CD14-positive monocyte (primary cell): ENCODE measurements at regions not wholly inside any gene's neighbourhood (a gene's known extent, or its start where the extent isn't known, plus 50 kb on each side); places are given as distances from the start of the nearest gene placed in this dataset.

Experiments
- DNase-seq, 3 donors: peaks; one replicate each; pipeline ENCODE4 v3.0.0-alpha.2; 2011 to 2022
- H2AFZ ChIP-seq: 2 replicates; pipeline ENCODE4 v1.6.0; 2012; ENCODE audit warnings: mild to moderate bottlenecking, low read depth, low read length, inconsistent platforms; ENCODE audit not compliant: insufficient read depth, poor library complexity, severe bottlenecking
- H3K27ac ChIP-seq, 2 donors: 1 replicate in 1 of 2; 2 replicates in 1 of 2; pipeline ENCODE4 v1.5.1; 2012 to 2013; ENCODE audit warnings: low read length in 2 of 2, control low read depth in 1 of 2, inconsistent platforms in 1 of 2, low read depth in 1 of 2, mild to moderate bottlenecking in 1 of 2
- H3K27me3 ChIP-seq, 2 donors: one replicate each; pipeline versions ENCODE4 v1.6.0 to v1.6.1; 2011 to 2013; ENCODE audit warnings: low read length in 2 of 2; ENCODE audit not compliant: control insufficient read depth in 2 of 2, insufficient read depth in 2 of 2
- H3K36me3 ChIP-seq, 2 donors: replicated peaks in 1 of 2; 1 replicate in 1 of 2; 2 replicates in 1 of 2; pipeline versions ENCODE4 v1.5.1 to v1.6.1; 2012 to 2013; ENCODE audit warnings: low read length in 2 of 2, control low read depth in 1 of 2, inconsistent platforms in 1 of 2, mild to moderate bottlenecking in 1 of 2; ENCODE audit not compliant: insufficient read depth in 2 of 2, control insufficient read depth in 1 of 2
- H3K4me1 ChIP-seq, 2 donors: 1 replicate in 1 of 2; 2 replicates in 1 of 2; pipeline versions ENCODE4 v1.5.1 to v1.6.1; 2012 to 2013; ENCODE audit warnings: low read length in 2 of 2, control low read depth in 1 of 2, inconsistent platforms in 1 of 2, mild to moderate bottlenecking in 1 of 2, moderate library complexity in 1 of 2; ENCODE audit not compliant: insufficient read depth in 2 of 2, control insufficient read depth in 1 of 2
- H3K4me2 ChIP-seq: replicated peaks from 2 replicates; pipeline ENCODE3; 2012; ENCODE audit warnings: low read length, moderate library complexity, mild to moderate bottlenecking; ENCODE audit not compliant: poor library complexity, severe bottlenecking; ENCODE audit errors: extremely low read depth
- H3K4me3 ChIP-seq, 3 experiments: fragments of 200-600 bp in 1 of 3; sonication (generic) in 1 of 3; replicated peaks in 1 of 3; 1 replicate in 2 of 3; 2 replicates in 1 of 3; pipeline ENCODE4 v1.5.1; 2011 to 2013; ENCODE audit warnings: low read length in 3 of 3, mild to moderate bottlenecking in 3 of 3, control low read depth in 2 of 3, low read depth in 2 of 3, inconsistent platforms in 1 of 3, moderate library complexity in 1 of 3
- H3K79me2 ChIP-seq: 2 replicates; pipeline ENCODE4 v1.6.0; 2012; ENCODE audit warnings: mild to moderate bottlenecking, control low read depth, inconsistent platforms, low read length, moderate library complexity; ENCODE audit not compliant: insufficient read depth
- H3K9ac ChIP-seq: 2 replicates; pipeline ENCODE4 v1.6.0; 2017; ENCODE audit warnings: low read length, mild to moderate bottlenecking; ENCODE audit not compliant: insufficient read depth, poor library complexity, severe bottlenecking
- H3K9me3 ChIP-seq, 2 donors: replicated peaks in 1 of 2; 1 replicate in 1 of 2; 2 replicates in 1 of 2; pipeline versions ENCODE4 v1.5.1 to v1.6.1; 2012 to 2013; ENCODE audit warnings: low read length in 2 of 2, control low read depth in 1 of 2; ENCODE audit not compliant: control insufficient read depth in 1 of 2, insufficient read depth in 1 of 2
- H4K20me1 ChIP-seq: 2 replicates; pipeline ENCODE4 v1.6.0; 2012; ENCODE audit warnings: mild to moderate bottlenecking, low read length, control low read depth, moderate library complexity; ENCODE audit not compliant: insufficient read depth
- H3K27ac Mint-ChIP-seq, 7 donors: one replicate each; pipeline ENCODE4 v1.8.0; 2020; ENCODE audit warnings: mild to moderate bottlenecking in 7 of 7, mixed read lengths in 7 of 7, moderate library complexity in 6 of 7, inconsistent platforms in 2 of 7
- H3K27me3 Mint-ChIP-seq, 3 donors: one replicate each; pipeline ENCODE4 v1.8.0; 2021 to 2022; ENCODE audit warnings: low read depth in 3 of 3, mild to moderate bottlenecking in 3 of 3, mixed read lengths in 3 of 3, moderate library complexity in 3 of 3, inconsistent platforms in 1 of 3
- H3K36me3 Mint-ChIP-seq, 2 donors: one replicate each; pipeline ENCODE4 v1.8.0; 2020; ENCODE audit warnings: mixed read lengths in 2 of 2, inconsistent platforms in 1 of 2, mild to moderate bottlenecking in 1 of 2
- H3K4me1 Mint-ChIP-seq: one replicate; pipeline ENCODE4 v1.8.0; 2020; ENCODE audit warnings: mild to moderate bottlenecking, mixed read lengths
- H3K4me3 Mint-ChIP-seq, 2 donors: one replicate each; pipeline ENCODE4 v1.8.0; 2020; ENCODE audit warnings: mild to moderate bottlenecking in 2 of 2, mixed read lengths in 2 of 2, moderate library complexity in 1 of 2
- H3K9me3 Mint-ChIP-seq, 7 donors: one replicate each; pipeline ENCODE4 v1.8.0; 2020 to 2022; ENCODE audit warnings: mixed read lengths in 7 of 7, mild to moderate bottlenecking in 6 of 7, moderate library complexity in 6 of 7, inconsistent platforms in 2 of 7
- WGBS: methylation state at CpG from one replicate; pipeline ENCODE4 v1.1.5; 2013; ENCODE audit warnings: missing lambda C conversion rate; ENCODE audit not compliant: insufficient coverage; 5-methylcytosine and 5-hydroxymethylcytosine counted together
- intact Hi-C, 2 donors: fragments of 100-400 bp; cut with micrococcal nuclease; formaldehyde crosslinking; loops; one replicate each; pipeline versions ENCODE4 v1.15.0 to v1.15.1; 2023
- TF ChIP-seq, protein P1 (sequence below): fragments of 200-600 bp; IDR thresholded peaks from one replicate; pipeline ENCODE4 v1.8.0; 2022; ENCODE audit warnings: antibody characterized with exemption, mild to moderate bottlenecking

GRCh38 chr10:21180604-21181003 lies 283.5 kb upstream of the NEBL start:
- peaks cover 5 to 26% (median 14%) of the 10 kb centered on the region in 7 donors for H3K9me3 Mint-ChIP-seq
- Histone ChIP-seq H3K79me2 (no peaks in the 10 kb centered on the region), H2AFZ (no peak overlapping the region), H3K9ac (no peak overlapping the region), H3K9me3 (no peaks in the 10 kb centered on the region), H3K4me1 (no peaks in the 10 kb centered on the region), H4K20me1 (no peaks in the 10 kb centered on the region), H3K4me3 (no peak overlapping the region), H3K27me3 (peaks cover 11 to 18% of the 10 kb centered on the region in 2 donors), H3K36me3 (no peaks in the 10 kb centered on the region), H3K4me2 (no peak overlapping the region), H3K27ac (no peak overlapping the region)
- DNase-seq, result no peak
- no peak overlapping the region for H3K27ac Mint-ChIP-seq
- H3K27me3 Mint-ChIP-seq, result peaks cover 16 to 32% (median 23%) of the 10 kb centered on the region in 3 donors
- peak overlapping the region in 1 of 2 donors; percentile 9 for H3K4me3 Mint-ChIP-seq
- H3K4me1 Mint-ChIP-seq, result no peaks in the 10 kb centered on the region
- TF ChIP-seq, protein P1, sequence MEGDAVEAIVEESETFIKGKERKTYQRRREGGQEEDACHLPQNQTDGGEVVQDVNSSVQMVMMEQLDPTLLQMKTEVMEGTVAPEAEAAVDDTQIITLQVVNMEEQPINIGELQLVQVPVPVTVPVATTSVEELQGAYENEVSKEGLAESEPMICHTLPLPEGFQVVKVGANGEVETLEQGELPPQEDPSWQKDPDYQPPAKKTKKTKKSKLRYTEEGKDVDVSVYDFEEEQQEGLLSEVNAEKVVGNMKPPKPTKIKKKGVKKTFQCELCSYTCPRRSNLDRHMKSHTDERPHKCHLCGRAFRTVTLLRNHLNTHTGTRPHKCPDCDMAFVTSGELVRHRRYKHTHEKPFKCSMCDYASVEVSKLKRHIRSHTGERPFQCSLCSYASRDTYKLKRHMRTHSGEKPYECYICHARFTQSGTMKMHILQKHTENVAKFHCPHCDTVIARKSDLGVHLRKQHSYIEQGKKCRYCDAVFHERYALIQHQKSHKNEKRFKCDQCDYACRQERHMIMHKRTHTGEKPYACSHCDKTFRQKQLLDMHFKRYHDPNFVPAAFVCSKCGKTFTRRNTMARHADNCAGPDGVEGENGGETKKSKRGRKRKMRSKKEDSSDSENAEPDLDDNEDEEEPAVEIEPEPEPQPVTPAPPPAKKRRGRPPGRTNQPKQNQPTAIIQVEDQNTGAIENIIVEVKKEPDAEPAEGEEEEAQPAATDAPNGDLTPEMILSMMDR, result no peak
- no peaks in the 10 kb centered on the region for H3K36me3 Mint-ChIP-seq
- intact Hi-C loops, result no loop called here

DNA sequence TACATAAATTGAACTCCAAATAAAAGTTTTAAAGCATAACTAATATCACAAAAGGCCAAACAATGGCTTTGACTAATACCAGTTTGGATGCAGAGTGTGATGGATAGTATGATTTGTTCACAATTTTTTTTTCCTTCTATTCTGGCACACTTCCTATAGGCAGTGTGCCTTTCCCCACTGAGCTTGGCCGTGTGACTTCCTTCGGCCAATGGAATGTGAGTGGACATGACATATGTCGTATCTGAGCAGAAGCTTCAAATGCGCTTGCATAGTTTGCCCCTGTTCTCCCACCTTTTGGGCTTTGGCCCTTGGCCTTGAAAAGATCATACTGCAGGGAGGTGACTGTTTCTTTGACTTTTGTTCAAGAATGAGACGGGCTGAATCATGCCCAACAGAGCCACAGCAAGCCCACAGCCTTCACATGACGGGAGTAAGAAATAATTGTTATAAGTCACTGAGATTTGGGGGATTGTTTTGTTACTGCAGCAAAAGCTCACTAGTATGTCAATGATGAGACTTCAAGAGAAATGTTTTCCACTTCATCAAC lies 279.9 kb upstream of the NEBL start:
- peaks cover 41 to 42% of the 10 kb centered on the region in 2 donors for H3K27me3 ChIP-seq
- intact Hi-C loops, result no loop called here

More for the DNA sequence above, 279.9 kb upstream of the NEBL start:
- Histone ChIP-seq H3K4me1 (no peaks in the 10 kb centered on the region), H2AFZ (no peak overlapping the region), H3K4me2 (no peak overlapping the region), H3K4me3 (no peak overlapping the region), H4K20me1 (no peaks in the 10 kb centered on the region), H3K9ac (no peak overlapping the region), H3K36me3 (no peaks in the 10 kb centered on the region), H3K27ac (no peak overlapping the region), H3K9me3 (peaks cover 0 to 9% of the 10 kb centered on the region in 2 donors), H3K79me2 (no peaks in the 10 kb centered on the region)
- H3K9me3 Mint-ChIP-seq, result peaks cover 5 to 28% (median 14%) of the 10 kb centered on the region in 7 donors
- WGBS, result 86% methylated on average over 4 of the region's 6 CpGs
- H3K4me1 Mint-ChIP-seq, result peaks cover 3% of the 10 kb centered on the region
- H3K4me3 Mint-ChIP-seq, result peak overlapping the region in 1 of 2 donors; percentile 49
- H3K36me3 Mint-ChIP-seq, result peaks cover 0 to 2% of the 10 kb centered on the region in 2 donors
- TF ChIP-seq, protein P1, result no peak
- peaks cover 46 to 66% (median 50%) of the 10 kb centered on the region in 3 donors for H3K27me3 Mint-ChIP-seq
- no peak overlapping the region for H3K27ac Mint-ChIP-seq
- no peak for DNase-seq
